ENCODE measurements at regions not wholly inside any gene's neighbourhood (a gene's known extent, or its start where the extent isn't known, plus 50 kb on each side); places are given as distances from the start of the nearest gene placed in this dataset.

DNA sequence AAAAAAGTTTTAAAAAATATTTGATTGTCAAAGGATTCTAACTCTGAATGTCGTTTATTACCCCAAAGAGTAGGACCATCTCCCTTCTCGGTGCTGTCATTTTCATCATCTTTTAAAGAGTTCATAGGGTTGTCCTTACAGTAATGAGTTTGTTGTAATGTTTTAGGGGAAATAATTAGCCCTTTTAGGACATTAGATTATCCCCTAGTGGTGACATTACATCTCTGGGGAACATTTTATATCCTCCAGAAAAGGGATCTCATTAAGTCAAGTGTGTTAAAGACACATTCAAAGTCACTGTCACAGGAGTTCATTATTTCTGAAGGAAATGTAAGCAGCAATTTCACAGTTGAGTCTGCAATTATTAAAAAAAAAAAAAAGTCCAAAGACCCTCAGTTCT, 99.3 kb upstream of the GJB6 start:
- no peak for DNase-seq
- H3K36me3 ChIP-seq, result no peaks in the 10 kb centered on the region
- no peak overlapping the region for H3K27ac ChIP-seq
- TF ChIP-seq, protein P1, sequence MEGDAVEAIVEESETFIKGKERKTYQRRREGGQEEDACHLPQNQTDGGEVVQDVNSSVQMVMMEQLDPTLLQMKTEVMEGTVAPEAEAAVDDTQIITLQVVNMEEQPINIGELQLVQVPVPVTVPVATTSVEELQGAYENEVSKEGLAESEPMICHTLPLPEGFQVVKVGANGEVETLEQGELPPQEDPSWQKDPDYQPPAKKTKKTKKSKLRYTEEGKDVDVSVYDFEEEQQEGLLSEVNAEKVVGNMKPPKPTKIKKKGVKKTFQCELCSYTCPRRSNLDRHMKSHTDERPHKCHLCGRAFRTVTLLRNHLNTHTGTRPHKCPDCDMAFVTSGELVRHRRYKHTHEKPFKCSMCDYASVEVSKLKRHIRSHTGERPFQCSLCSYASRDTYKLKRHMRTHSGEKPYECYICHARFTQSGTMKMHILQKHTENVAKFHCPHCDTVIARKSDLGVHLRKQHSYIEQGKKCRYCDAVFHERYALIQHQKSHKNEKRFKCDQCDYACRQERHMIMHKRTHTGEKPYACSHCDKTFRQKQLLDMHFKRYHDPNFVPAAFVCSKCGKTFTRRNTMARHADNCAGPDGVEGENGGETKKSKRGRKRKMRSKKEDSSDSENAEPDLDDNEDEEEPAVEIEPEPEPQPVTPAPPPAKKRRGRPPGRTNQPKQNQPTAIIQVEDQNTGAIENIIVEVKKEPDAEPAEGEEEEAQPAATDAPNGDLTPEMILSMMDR (IDR thresholded peaks at IDR 0.05), result no peak
- TF ChIP-seq POLR2A (IDR thresholded peaks at IDR 0.05), result no peak
- no peaks in the 10 kb centered on the region for H3K9me3 ChIP-seq
- no peaks in the 10 kb centered on the region for H3K27me3 ChIP-seq
- no peak overlapping the region for H3K4me3 ChIP-seq
- H3K4me1 ChIP-seq, result no peaks in the 10 kb centered on the region

DNA sequence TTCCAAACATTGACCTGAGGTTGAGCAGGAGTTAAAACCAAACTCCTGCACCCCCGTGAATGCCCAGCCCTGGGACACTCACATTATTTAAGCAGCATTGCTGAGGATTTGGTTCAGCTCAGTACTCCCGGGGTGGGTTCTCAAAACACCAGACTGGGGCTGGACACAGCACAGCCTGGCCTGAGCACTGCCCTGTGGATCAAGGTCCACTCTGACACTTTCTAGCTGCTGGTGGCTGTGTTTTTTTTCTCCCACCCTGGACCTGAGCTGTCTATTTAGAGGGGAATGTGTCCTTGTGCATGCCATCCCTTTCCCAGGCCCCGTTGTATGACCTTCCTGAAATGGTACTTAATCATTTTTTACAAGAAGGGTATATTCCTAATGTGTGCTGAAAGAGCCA, 94.7 kb upstream of the GJB6 start:
- Histone ChIP-seq H3K9me3 (peaks cover 0 to 10% (median 0%) of the 10 kb centered on the region in 4 donors), H3K4me1 (no peaks in the 10 kb centered on the region), H3K36me3 (no peaks in the 10 kb centered on the region), H3K27me3 (no peaks in the 10 kb centered on the region), H3K27ac (no peak overlapping the region), H3K4me3 (no peak overlapping the region)
- no peak for DNase-seq
- TF ChIP-seq, protein P1 (IDR thresholded peaks at IDR 0.05), result no peak
- no peak for TF ChIP-seq POLR2A (IDR thresholded peaks at IDR 0.05)

DNA sequence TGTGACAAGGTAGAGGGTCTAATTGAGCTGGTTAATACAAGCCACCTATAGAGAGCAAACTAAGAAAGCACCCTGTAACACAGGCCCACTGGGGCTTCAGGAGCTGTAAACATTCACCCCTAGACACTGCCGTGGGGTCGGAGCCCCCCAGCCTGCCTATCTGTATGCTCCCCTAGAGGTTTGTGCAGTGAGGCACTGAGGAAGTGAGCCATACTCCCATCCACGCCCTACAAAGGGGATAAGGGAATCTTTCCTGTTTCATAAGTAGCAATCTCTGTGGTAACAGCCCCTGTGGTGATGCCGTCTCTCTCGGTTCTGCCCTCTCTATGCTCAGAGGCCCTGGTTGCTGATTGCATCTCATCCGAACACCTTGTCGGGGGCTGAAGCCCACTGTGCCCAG, 94.2 kb upstream of the GJB6 start:
- no peaks in the 10 kb centered on the region for H3K27me3 ChIP-seq
- no peak for TF ChIP-seq POLR2A (IDR thresholded peaks at IDR 0.05)
- TF ChIP-seq, protein P1 (IDR thresholded peaks at IDR 0.05), result no peak
- no peak overlapping the region for H3K4me3 ChIP-seq
- no peaks in the 10 kb centered on the region for H3K36me3 ChIP-seq
- no peak overlapping the region for H3K27ac ChIP-seq
- H3K4me1 ChIP-seq, result no peaks in the 10 kb centered on the region
- H3K9me3 ChIP-seq, result peaks cover 0 to 10% (median 0%) of the 10 kb centered on the region in 4 donors
- no peak for DNase-seq

DNA sequence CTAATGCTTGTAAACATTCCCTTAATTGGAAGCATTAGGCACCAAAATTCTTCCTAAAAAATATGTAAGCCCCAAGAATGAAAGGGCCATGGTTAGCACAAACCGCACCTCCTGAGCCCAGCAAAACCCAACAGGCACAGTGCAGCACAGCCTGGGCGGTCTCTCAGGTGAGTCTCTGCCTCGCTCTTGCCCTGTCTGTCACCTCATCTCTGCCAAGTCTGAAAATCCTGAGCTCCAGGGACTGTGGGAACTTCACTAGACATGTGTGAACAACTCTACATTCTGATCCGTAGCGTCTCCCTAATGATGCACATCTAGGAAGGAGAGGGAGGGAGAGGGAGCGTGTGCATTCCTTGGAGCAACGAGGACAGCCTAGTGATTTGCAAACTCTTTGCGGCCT, 88.8 kb upstream of the GJB6 start:
- H3K27me3 ChIP-seq, result no peaks in the 10 kb centered on the region
- TF ChIP-seq, protein P1 (IDR thresholded peaks at IDR 0.05), result no peak
- TF ChIP-seq POLR2A (IDR thresholded peaks at IDR 0.05), result no peak

DNA sequence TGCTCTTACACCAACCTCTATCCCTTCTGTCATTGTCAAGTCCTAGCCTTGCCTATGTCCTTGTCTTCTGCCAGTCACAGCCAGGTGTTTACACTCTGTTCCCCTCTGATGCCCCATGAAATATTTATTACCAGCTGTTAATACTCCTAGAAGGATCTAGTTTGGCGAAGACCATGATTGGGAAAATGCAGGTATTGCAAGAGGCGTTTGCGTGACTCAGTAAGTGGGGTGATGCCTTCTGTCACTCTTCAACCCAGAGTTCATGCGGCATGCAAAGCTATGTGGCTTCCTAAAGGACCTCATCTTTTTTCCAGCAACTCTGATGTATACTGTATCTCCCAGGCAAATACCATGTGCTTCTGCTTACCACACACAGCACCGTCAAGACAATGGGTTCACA, 81.8 kb upstream of the GJB6 start:
- Histone ChIP-seq H3K27ac (no peak overlapping the region), H3K4me1 (no peaks in the 10 kb centered on the region), H3K9me3 (no peaks in the 10 kb centered on the region), H3K4me3 (no peak overlapping the region), H3K36me3 (no peaks in the 10 kb centered on the region), H3K27me3 (no peaks in the 10 kb centered on the region)
- TF ChIP-seq, protein P1 (IDR thresholded peaks at IDR 0.05), result no peak
- no peak for TF ChIP-seq POLR2A (IDR thresholded peaks at IDR 0.05)
- DNase-seq, result no peak

More for the DNA sequence above, 88.8 kb upstream of the GJB6 start:
- Histone ChIP-seq H3K4me1 (no peaks in the 10 kb centered on the region), H3K36me3 (no peaks in the 10 kb centered on the region), H3K4me3 (no peak overlapping the region), H3K27ac (no peak overlapping the region), H3K9me3 (peaks cover 0 to 9% (median 0%) of the 10 kb centered on the region in 4 donors)
- no peak for DNase-seq

DNA sequence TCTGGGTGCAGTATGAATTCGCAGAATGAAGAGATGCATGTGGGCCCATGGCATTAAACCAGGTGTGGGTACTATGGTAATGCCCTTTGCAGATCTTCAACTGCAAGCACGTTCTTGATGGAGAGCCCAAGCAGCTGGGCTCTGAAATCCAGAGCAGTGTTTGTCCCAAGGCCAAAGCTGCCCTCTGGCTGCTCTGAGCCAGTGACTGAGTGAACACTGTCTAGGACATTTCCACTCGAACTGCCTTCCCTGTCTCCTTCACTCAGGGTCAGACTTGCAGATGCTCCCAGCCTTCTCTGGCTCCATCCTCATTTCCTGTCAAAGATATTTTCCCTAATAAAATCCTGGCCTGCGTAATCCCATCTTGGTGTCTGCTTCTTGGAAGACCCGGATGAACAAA, 80.2 kb upstream of the GJB6 start:
- no peaks in the 10 kb centered on the region for H3K36me3 ChIP-seq
- no peaks in the 10 kb centered on the region for H3K27me3 ChIP-seq
- no peaks in the 10 kb centered on the region for H3K4me1 ChIP-seq
- no peak overlapping the region for H3K4me3 ChIP-seq
- TF ChIP-seq, protein P1 (IDR thresholded peaks at IDR 0.05), result no peak
- TF ChIP-seq POLR2A (IDR thresholded peaks at IDR 0.05), result no peak
- no peak for DNase-seq
- H3K27ac ChIP-seq, result no peak overlapping the region
- no peaks in the 10 kb centered on the region for H3K9me3 ChIP-seq

Data from Peyer's patch (tissue), 4 donors.